Pons (tissue), 1 donor: ENCODE measurements at regions not wholly inside any gene's neighbourhood (a gene's known extent, or its start where the extent isn't known, plus 50 kb on each side); places are given as distances from the start of the nearest gene placed in this dataset.

Experiments used
- DNase-seq: peaks from one replicate; pipeline ENCODE4 v3.0.0-alpha.2; 2016; ENCODE audit warnings: low spot score

DNA sequence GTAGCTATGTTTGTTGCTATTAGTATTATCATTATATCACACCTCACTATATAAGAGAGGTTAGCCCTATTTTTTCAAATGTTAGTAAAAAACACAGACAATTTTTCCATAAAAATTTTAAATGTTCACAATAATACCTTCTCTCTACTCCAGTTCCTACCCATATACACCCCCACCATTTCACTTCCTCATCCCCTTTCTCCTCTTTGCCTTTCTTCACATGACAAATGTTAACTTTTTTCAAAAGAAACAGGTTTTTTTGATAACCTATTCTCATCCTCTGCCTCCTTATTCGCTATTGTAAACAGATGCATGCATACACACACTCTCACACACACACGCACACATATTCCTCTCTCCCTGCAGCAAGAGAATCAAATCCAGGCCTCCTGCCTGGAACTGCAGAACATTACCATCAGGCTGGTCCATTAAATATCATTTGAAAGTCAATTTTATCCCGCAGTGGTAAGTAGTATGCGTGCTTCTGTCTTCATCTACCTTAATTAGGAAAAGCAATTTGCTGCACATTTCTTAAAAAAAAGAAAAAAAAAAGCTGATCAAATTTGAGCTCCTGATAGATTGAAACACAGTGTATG is 55.5 kb downstream of the MID1IP1 start:
- DNase-seq = no peak

DNA sequence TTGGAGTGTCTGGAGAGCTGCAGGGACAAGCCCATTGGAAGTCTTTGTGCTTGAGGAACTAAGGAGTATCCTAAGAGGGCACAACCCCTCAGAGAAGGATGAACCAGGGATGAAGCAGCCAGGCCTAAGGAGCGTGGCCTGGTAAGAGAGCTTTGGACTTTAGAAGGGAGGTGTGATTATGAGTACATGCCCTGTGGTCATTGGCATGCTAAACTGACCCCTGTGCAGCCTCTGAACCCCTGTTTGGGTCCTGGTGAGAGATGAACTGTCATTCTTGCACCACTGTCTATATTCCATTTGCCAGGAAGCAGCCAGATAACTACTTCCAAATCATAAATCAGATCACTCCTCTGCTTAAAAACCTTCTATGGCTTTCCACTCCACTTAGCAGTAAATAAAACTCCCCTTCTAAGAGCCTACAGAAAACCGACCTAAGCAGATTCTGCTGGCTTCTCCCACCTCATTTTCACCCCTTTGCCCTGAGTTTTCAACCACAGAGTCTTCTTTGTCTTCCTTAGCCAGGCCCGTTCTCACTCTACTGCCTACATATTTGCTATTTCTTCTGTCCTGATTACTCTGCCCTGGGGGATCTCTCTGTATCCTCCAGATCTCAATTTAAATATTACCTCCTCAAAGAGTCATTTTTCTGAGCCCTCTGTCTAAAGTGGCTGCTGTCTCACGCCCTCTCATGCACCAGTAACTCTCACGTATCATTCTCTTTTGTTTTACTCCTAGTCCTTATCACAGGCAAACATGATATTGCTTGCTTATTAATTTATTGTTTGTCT is 56.7 kb downstream of the MID1IP1 start:
- no peak for DNase-seq

DNA sequence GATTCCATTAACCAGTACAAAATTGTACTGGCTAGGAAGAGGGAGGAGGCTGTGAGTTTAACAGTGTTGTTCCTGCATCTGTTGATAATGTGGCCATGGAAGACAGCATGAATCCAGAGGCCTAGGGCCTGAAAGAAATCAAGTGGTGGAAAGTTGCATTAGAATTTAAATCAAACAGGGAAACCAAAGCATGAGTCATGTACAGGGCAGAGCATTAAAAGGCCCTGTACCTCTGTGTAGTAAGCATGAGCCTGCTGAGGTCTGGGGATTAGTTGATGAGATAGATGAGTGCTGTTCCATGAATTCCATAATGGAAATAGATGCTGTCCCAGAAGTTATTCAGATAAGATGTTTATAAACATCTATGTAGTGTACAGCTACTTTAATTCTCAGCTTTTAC is 58.3 kb downstream of the MID1IP1 start:
- no peak for DNase-seq

DNA sequence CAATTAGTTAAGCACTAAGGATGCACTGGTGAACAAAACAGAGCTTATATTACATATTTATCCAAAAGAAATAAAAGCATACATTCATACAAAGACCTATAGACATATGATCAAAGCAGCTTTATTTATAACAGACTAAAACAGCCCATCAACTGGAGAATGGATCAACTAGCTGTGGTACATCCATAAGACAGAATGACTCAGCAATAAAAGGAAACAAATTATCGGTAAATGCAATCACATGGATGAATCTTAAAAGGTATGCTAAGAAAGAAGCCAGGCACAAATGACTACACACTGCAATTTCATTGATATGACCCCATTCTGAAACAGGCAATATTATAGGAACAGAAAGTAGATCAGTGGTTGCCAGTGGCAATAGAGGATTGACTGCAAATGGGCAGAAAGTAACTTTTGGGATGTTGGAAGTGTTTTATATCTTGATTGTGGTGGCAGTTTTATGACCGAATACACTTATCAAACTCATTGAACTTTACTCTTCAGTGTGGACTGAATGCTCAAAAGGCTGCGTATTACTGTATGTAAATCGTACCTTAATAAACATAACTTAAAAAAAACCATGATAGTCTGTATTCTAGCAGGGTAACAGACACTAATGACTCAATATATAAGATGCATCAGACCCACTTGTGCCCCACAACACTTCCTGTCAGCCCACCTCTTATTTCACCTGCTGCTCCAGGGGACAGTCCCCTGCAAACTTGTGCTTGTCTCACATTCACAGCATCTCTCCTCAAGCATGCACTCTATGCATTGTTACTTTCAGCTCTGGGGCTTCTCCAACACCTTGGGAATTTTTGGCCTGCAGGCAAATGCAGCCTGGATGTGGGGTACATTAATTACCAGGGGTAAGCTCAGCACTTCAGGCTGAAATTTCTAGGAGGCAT is 59.1 kb downstream of the MID1IP1 start:
- DNase-seq = no peak

DNA sequence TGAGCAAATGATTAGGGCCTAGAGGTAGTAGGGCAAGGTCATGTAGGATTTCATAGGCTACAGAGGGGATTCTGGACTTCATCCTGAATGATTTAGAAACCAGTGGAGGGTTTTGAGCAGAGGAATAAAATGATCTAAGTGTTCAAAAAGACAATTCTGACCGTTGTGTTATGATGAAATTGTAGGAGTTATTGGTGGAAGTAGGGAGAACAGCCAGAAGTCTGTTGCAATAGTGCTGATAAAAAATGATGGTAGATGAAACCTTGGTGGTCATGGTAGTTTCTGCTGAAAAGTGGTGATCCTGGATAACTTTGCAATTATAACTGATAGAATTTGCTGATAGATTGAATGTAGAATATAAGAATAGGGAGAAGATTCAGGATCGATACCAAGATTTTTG is 60.2 kb downstream of the MID1IP1 start:
- no peak for DNase-seq

DNA sequence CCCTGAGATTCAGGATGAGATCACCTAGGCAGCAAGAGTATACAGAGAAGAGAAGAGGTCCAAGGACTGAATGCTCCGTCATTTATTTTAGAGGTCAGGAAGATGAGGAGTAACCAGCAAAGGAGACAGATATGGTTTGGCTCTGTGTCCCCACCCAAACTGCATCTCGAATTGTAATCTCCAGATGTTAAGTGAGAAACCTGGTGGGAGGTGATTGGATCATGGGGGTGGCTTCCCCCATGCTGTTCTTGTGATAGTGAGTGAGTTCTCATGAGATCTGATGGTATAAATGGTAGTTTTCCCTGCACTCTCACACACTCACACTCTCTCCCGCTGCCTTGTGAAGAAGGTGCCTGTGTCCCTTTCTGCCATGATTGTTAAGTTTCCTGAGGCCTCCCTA is 60.8 kb downstream of the MID1IP1 start:
- no peak for DNase-seq

DNA sequence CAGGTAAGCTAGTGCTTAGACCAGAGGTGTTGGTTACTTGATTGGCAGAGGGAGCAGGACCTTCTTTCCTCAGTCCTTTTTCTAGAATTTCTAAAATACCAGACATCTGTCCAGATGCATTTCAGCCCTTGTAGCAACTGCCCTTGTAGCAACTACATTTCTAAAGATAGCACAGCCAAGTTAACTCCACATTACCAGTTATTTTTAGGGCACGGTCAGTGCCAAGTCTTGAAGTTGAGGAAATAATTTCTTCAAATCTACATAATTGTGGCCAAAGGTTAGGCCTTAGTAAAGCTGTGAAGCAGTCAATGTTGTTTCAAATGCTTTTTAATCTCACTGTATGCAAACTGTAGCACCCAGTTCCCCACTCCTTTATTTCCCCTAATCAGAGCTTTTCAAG is 62.9 kb downstream of the MID1IP1 start:
- DNase-seq = no peak

DNA sequence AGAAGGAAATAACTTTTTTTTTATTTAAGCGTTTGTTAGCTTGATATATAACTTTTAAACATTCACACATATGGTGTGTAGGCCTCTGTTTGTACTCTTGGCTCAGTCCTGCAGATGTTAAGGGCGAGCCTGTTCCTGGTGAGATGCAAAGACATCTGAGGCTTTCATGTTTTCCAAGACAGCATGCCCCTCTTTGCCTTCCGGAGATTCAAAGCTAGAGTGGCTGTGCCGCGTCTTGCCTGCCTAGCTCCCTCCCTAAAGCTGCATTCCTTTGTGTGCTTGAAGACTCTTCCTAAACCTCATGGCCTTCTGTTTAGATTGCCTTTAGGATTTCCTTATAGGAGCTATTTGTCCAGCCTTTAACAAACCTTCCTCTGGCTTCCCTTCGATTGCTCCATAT is 67.1 kb downstream of the MID1IP1 start:
- no peak for DNase-seq

DNA sequence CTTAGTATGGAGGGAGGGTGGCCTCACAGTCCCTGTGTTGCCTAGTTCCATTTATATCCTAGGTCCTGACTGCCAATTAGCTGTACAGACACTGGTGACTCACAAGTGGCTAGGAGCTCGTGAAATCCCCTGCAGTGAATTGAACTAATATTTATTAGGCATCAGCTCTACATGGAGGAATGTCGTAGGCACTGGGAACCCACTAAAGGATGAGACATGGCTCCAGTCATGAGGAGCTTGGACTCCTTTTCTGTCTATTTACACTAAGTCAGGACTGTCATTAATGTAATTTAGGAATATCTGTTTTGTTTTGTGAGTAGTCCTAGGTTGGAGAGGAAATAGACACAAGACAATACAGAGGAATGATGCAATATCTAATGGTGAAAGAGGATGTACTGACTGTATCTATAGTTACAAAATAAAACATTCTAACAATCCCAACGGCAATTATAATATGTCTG is 67.7 kb downstream of the MID1IP1 start:
- DNase-seq = no peak

DNA sequence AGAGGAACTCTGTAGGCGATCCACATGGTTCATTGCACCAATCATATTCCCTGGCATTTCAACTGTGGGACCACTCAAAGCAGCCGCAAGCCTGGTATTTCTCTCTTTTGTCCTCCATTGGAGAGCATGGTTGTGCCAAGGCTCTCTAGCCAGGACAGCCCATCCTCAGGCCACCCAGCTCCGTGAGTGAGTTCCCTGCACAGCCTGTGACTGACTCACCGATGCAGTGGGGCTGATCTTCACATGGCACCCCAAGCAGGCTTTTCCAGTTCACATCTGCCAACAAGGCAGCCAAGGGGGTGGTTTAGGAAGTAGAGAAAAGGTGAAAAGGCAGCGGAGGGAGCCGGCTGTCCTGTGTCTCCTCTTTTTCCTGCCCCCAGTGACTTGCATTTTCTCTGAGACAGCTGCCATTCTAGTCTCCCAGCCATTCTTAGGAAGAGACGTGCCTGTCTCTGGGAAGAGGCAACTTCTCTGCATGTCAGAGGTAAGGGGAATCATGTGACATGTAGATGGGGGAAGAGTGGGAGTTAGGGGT is 69.2 kb downstream of the MID1IP1 start:
- no peak for DNase-seq

DNA sequence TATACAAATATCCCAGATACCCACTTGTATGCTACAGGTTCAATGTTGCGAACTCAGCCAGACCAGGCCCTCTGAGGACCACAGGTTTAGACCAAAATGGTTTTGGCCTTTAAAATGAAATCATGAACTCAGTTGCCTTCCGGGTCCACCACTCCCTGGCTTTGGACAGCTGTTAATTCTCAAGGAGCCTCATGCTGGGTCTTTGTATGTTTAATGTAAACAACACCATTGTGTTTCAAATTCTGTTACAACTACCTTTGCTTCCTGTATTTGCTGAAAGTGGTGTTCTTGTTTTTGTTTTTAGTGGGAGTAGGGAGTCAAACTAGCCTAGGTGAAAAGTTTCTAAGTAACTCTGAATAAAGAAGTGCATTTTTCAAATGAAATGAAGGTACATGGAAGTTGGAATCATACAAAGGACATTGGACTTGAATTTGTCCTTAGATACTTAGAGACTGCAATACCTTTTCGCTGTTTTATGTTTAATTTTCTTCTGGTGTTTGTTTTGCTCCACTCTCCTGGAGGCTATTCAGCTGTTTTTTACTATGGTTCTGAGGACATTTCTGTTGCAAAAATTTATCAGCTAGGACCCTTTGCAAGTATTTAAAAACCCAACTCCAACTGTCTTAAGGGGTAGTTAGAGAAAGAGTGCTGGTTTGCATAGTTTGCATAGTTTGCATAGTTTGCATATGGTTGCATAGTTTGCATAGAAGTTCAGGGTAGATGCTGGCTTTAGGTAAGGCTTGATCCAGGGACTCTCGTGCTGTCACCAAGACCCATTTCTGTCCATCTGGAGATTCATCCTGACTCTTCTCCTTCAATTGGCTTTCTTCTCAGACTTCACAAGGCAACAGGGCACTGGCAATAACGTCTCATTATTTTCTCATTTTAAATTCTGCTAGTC is 70.1 kb downstream of the MID1IP1 start:
- DNase-seq = no peak

DNA sequence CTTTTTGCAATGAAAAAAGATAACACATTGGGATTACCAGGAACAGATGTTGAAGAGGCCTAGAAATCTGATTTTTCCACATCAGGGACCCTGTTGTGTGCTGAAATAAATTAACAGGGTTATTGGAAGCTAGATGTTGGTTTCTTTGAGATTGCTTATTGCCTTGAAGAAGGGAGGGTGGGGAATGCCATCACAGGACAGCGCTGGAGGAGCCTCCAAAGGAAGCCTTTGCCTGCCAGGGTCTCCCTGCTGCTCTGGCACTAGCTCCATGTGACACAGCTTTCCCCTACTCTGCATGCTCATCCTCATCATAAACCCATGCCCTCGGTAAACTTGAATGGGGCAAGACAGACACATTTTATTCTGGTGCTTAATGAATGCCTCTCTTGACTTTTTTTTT is 76.1 kb downstream of the MID1IP1 start:
- DNase-seq = no peak

DNA sequence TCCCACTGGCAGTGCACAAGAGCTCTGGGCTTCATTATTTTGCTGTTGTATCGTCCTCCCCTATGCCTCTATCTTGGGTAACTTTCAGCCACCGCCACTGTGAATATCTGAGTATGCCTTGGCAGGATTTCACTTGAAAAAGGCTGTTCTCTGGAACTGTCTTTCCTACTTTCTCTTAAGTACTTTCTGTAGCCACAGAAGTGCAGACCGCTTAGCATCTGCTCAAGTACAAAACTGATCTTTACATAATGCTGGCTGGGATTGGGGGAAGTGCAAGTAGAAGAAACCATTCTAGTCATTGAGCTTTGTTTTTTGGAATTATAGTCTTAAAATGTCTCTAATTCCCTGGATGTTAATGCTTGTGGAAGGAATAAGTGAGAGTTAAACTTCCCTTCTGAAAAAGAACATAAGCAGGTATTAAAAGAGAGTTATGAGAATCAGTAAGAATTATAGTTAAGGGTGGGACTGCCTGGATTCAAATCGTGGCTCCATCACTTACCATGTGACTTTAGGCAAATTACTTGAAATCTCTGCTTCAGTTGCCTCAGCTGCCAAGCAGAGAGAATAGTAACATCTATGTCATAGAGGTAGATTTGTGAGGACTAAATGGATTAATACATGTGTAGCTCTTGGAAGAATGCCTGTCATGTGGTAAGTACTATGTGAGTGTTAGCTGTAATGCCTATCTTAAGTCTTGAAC is 77.5 kb downstream of the MID1IP1 start:
- no peak for DNase-seq

DNA sequence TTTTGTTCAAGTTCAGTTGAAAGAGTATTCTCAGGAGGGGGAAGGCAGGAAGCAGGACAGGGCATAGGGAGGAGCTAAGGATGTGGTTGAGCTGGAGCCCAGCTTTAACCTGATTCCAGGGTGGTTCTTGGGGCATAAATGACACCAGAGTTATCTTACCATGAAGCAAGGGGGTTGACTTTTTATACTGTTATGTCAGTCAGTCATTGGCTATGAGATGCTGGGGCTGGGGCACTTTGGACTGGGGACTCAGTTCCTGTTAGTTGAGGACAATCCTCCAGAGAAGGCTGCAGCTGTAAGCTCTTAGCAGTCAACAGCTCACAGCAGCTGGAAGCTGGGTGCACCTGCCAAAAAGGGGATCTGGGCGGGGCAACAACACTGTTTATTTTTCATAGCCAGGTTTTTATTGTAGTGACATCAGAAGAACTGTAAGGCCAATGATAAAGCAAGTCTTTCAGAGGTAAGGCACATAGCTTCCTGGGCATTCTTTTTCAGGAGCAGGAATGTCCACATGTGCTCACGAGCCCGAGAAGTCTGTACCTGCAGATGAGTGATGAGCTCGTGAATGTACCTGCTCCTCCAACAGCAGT is 78.5 kb downstream of the MID1IP1 start:
- DNase-seq = no peak

DNA sequence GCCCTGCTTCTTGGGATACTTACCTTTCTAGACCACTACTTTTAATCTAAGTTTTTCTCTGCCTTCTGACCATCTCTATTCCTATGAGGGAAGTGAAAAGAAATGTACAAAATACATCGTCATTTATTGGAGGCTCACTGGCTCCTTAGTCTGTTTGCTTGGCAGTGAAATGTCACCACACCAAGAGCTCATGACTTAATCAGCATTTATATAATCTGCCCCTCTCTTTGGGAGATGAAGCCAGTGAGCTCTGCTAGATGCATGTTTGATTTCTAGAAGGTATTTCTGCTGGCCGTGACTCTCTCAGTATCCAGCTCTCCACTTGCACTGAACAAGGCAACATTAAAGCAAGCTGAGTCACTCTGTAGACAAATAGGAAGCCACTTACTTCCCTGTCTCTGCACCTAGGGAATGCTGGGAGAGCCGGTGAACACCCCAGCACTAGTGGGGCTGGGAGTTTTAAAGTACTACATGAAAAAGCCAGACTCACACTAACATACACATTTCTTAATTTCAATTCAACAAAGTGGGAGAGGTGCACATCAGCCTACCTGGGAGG is 79.1 kb downstream of the MID1IP1 start:
- peak; percentile 9 for DNase-seq

DNA sequence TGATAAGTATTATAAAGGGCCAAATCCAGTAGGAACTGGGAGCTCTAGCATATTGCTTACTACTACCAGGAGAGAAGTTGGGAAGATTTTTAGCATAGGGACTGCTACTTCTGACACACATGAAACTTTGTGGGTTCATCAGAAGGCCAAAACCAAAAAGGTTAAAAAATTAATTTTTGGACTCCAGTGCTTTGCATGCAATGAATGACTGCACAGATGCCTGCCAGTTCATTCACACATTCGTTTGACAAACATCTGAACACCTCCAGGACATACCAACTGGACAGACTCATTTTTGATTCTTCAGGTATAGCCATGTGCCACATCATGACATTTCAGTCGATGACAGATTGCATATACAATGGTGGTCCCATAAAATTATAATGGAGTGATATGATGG is 79.8 kb downstream of the MID1IP1 start:
- no peak for DNase-seq

DNA sequence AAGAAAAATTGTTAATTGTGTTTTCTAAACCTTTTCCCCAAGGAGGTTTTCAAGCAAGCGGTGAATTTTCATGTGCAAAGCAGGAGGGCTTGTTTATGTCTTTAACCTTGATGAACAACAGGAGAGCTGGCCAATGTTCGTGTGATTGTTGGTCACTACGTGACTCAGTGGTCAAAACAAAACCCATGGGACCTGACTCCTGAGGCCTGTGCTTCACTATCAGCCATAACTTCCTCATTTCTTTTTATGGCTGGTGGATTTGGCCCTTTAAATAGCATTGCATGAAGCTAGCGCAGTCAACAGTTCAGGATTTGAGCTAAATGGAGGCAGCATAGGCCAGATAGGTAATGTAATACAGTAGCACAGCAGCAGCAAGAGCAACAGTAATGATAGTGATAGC is 80.5 kb downstream of the MID1IP1 start:
- peak; percentile 10 for DNase-seq

DNA sequence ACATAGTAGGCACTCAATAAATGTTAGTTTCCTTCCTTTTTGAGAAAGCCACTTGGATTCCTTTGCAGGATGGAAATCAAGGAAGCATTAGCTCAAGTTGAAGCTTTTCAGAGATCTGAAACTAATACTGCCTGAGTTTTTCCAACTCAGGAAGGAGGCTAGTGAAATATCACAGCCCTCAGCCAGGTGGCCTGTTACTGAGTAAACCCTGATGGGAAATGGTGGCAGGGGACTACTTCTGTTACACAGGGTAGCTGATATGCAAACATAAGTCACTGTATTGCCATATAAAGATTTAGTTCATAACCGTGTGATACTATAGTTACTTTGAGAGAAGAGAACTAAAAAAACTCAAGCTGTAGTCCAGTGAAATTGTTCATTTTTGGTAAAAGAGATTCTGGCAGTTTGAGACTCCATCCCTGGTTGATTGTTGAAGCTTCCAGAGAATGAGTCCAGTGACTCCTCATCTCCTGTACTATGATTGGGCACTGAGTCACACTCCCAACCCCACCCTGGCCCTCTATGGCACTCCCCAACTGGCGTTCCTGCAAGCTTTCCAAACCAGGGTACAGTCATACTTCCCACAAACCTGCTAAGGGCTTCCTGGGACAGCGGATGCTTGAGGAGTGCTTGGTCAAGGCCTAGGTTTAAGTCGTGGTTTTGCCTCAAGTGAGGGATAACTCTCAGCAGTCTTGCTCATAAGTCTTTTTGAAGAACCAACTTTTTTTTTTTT is 81.8 kb downstream of the MID1IP1 start:
- no peak for DNase-seq

DNA sequence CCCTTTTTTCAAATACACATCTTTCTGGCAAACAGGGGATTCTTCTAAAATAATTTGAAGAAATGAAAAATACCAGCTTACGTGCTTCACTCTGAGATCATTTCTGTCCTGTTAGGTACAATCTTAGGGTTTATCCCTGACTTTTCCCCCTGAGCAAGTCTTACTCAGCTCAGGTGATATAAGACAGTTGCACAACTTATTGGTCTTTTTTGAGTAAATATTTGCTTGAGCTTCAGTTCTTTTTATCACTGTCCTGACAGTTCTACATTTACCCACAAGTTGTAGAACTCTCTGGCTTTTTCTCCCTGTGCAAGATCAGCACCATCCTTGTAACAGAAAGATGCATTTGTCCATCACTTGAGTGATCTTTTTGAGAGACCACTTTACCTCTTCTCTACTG is 84.9 kb downstream of the MID1IP1 start:
- no peak for DNase-seq
